GM03348 (cell line): ENCODE measurements at regions not wholly inside any gene's neighbourhood (a gene's known extent, or its start where the extent isn't known, plus 50 kb on each side); places are given as distances from the start of the nearest gene placed in this dataset.
"Not testable (repeated sequence)": the region's sequence is repeated elsewhere in the genome, so short reads cannot be mapped to it uniquely, and the experiment has no call there.

Source experiments
- DNase-seq: peaks from one replicate; pipeline ENCODE4 v3.0.0; 2012; ENCODE audit warnings: low spot score

DNA sequence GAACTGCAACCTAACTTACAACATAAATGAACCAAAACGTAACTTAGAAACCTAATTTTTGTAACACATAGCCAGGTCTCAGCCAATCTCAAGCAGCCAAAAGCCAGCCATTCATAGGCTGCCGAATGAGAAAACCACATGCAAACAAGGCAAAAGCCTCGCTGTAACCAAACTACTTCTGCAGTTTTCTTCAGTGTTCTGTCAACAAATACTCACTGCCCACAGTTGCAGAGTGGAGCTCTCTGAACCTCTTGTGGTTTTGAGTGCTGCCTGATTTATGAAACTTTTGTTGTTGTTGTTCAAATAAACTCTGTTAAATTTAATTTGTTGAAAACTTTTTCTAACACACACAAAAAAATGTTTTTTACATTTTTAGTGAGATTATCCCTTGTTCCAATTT is 251.2 kb downstream of the PAPSS1 start:
- no peak for DNase-seq

DNA sequence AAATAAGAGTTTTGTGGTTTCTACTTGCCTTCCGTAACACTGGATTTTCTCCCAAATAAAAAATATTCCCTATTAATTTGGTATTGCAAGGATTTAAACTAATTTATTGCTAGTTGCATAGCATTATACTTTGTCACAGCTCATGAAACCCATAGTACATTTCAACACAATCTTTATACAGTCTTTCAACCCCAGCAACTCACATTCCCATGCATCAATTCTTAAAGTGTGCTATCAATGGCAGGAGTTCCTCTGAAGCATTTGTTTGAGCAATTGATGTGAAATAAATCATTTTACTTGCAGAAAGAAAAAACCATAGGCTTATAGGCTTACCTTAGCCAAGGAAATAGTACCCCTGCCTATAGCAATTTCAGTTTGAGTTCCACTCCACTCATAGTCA is 251.9 kb downstream of the PAPSS1 start:
- DNase-seq = no peak

DNA sequence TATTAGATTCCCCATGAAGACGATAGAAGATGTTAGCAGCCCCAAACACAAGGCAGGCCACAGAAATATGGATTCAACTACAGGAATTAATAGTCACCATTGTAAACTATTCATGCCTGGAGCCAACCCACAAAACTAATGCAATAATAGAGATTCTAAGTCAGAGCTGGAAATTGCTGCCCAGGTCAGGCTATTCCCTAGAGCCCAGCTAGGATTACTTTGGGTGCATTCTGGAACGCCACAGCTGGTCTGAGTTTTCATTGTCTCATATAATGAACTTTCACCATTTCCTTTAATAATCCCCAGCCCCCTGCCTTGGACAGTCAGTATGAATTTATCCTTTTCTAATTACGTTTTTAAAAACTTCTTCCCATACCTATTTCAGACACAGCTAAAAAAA is 252.6 kb downstream of the PAPSS1 start:
- DNase-seq = no peak

DNA sequence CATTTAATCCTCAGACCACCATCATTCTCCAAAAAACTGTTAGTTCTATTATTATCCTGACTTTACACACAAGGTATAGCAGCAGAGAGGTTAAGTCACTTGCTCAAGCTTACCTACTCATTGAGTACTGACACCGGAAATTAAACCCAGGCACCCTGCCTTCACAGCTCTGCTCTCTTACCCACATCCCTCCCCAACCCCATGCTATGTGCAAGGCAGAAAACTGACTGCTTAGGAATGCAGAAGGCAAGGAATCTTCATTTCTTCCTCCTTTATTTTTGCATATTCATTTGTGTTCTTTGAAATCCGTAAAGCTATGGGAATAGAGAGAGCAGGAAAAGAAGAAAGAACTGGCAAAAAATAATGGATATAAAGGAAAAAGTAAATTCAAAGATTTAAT is 261.8 kb downstream of the PAPSS1 start:
- DNase-seq = no peak

DNA sequence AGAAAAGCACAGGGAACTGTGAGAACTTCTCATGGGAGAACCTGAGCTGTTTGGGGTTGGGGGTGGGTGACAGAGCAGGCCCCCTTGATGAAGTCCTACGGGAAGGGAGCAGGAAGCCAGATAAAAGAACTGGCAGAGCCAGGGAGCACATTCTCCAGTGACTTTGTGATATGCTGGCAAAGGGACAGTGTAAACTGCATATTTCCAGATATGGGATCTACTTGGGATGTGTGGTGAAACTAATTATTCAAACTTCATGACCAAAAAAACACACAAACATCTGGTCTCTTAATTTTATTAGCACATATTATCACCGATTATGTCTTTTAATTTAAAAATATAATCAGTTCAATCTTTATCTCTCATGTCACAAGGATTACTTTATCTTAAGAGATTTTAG is 266.0 kb downstream of the PAPSS1 start:
- DNase-seq = no peak

DNA sequence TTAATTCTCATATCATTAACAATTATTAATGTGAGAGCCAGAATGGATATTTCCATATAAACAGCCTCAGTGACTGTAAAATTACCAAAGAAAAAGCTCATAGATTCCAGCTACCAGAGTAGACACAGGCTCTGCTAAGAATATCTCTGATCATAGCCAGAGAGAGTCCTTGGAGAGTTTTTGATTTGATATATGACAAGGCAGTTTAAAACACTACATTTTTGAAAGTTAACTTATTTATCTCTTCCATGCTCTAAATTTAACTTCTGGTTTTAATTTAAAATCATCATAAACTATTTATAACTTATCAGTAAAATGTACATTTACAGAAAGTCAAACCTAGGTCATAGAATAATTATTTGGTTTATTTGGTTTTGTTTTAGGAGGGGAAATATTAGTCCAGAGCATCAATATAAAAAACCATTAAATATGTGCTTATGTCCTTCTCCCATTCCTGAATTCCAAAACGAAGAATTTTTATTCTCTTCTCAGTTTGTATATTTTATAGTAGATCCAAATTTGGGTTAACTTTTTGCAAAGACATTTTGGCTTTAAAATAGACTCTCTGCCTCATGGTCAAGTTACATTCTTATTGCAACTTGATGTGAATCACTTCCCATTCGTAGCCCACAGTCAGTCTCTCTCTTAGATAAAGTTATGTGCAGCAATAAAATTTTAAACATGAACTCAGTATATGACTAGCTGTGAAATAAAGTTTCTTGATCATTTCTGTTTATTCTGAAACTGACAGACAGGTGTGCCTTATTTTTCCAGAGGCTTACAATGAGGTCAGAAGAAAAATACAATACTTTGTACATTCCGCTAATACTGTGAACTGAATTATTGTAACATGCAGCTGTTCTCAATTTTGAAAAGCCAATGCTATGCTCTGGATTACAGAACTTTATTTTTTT is 267.1 kb downstream of the PAPSS1 start:
- peak; percentile 19 for DNase-seq

DNA sequence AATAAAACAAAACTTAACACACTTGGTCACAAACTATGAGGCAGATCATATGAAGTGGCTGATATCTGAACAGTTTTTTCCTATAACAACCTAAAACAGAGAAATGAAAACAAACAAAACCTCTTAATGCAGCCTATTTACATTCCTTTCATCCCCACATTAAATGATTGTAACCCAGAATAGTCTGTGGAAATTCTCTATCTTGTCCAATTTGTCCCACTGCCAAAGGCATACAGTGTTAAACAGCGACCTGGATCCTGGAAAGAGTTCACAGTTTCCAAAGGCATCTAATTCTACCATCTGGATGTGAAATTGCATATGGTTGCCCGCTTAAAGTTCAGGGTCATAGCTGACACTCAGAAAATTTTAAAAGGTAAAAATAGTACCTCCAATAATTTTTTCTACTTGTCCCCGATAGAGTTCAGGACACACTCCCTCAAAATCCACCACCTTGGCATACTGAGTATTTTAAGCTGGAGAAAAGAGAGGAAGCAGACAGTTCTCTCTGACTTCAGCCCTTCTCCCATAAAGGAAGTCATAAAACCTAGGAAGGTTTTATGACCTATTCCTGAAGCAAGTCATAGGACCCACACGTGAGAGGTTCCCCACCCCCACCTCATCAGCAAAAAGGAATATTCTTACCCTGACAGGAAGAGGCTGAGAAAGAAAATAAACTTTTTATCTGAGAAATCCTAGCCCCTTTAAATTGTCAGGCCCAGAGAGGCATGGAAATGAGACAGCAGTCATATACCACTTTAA is 270.2 kb downstream of the PAPSS1 start:
- DNase-seq = no peak

DNA sequence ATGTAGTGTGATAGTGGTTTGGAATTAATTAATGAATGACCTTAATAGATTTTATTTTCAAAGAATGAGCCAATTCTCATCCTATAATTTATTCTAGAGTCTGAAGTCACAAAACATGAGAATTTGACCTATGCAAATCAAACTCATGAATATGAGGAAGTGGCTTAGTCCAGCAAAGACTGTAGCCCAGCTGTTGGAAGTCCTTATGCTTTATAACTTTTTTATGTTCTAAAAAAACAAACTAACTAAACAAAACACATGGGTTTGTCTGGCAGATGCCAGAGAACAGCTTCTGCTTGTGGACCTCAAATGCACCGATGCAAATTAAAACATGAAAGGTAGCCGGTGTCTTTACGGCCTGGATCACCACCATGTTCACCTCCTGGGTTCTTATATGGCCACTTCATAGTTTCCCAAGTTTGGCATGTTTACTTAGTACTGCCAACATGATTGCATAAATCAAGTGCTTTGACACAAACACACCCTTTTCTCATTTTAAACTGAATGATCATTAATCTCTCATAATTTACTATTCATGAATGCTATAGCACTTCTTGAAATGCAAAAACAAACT is 277.4 kb downstream of the PAPSS1 start:
- no peak for DNase-seq

DNA sequence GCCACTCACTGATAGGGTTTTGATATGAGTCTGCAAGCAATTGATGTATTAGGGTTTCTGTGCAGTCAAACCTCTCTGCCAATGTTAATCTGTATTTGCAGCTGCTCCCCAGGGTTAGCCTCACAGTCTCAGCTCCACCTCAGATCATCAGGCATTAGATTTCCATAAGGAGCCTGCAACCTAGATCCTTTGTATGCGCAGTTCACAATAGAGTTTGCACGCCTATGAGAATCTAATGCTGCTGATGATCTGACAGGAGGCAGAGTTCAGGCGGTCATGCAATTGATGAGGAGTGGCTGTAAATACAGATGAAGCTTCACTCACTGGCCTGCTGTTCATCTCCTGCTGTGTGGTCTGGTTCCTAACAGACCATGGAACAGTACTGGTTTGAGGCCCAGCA is 280.6 kb downstream of the PAPSS1 start:
- no peak for DNase-seq

DNA sequence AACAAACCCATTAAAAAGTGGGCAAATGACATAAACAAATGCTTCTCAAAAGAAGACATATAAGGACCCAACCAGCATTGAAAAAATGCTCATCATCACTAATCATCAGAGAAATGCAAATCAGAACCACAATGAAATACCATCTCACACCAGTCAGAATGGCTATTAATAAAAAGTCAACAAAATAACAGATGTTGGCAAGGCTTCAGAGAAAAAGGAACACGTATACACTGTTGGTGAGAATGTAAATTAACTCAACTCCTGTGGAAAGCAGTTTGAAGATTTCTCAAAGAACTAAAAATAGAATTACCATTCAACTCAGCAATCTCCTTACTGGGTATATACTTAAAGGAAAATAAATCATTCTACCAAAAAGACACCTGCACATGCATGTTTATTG is 283.6 kb downstream of the PAPSS1 start:
- not testable (repeated sequence) for DNase-seq

DNA sequence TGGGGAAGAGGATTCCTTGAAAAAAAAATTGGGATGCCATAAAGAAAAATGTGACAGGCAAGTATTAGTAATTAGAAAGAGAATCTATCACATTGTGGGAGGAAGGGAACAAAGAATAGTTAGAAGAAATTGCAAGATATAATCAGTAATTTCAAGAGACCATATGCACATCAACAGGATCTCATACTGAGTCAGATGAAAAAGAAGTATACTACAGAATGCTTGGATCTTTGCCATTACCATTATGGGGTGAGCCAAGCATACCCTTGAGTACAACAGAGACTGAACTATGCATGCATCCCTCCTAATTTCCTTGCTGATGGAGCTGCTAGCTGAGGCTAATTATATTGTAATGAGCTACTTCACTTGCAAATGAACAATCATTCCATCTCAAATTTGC is 287.6 kb downstream of the PAPSS1 start:
- DNase-seq = no peak

DNA sequence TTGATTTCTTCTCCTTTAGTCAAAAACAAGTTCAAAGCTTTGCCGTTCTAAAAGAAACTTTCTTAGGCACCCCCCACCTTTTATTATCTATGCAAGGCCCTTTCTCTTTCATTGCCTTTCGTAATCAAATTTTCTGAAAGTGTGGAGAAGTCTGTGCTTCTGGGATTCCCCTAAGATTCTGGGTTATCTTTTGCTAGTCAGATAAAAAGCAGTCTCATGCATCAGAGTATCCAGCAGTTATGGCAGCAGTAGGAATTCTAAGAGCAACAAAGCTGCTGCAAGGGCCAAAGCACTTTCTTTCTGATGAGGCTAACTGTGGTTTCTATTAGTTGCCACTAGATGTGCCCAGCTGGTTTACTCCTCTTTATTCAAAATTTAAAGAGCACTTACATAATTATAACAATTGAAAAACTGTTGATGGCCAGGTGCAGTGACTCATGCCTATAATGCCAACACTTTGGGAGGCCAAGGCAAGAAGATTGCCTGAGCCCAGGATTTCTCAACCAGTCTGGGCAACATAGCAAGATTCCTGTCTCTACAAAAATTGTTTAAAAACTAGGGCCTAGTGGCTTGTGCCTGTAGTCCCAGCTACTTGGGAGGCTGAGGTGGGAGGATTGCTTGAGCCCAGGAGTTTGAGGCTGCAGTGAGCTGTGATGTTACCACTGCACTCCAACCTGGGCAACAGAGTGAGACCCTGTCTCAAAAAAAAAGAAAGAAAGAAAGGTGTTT is 296.2 kb downstream of the PAPSS1 start:
- DNase-seq = no peak

DNA sequence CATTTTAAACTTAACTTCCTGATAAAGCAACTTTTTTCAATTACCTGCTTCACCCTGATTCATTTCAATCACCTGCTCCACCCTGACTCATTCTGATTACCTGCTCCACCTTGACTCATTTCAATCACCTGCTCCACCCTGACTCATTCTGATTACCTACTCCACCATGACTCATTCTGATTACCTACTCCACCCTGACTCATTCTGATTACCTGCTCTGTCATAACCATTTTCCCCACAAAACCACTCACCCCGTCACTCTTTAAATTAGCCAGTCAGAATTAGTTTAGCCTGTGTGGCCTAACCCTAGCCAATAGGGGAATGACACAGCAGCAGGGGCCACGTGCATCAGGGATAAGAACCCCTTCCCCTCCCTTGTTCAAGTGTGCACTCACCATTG is 300.5 kb downstream of the PAPSS1 start:
- not testable (repeated sequence) for DNase-seq

DNA sequence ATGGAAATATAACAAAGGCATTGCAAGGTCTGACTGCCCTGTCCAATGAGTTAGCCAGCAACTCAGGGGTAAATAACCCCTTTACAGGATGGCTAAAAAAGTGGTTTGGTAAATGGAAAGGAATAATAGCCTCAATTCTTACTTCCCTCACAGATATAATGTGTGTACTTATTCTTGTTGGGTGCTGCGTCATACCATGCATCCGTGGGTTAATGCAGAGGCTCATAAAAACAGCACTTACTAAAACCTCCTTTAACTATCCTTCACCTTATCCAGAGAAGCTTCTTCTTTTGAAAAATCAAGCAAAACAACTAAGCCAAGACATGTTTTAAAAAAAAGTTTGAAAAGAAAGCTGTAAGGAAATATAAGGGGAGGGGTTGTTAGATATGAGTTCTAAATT is 301.0 kb downstream of the PAPSS1 start:
- no peak for DNase-seq

DNA sequence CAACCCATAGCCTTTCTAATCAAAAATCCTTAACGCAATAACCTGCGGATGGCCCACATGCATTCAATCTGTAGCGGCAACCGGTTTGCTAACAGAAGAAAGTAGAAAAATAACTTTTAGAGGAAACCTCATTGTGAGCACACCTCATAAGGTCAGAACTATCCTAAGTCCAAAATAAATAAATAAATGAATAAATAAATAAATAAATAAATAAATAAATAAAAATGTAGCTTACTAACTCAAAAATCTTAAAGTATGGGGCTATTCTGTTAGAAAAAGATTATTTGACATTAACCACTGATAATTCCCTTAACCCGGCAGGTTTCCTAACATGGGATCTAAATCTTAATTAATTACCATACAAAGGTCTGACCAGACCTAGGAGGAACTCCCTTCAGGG is 304.5 kb downstream of the PAPSS1 start:
- DNase-seq = not testable (repeated sequence)

DNA sequence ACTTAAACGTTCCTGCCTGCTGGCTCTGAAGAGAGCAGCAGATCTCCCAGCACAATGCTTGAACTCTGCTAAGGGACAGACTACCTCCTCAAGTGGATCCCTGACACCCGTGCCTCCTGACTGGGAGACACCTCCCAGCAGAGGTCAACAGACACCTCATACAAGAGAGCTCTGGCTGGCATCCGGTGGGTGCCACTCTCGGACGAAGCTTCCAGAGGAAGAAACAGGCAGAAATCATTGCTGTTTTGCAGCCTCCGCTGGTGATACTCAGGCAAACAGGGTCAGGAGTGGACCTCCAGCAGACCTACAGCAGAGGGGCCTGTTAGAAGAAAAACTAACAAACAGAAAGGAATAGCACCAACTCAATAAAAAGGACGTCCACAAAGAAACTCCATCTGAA is 310.2 kb downstream of the PAPSS1 start:
- DNase-seq = not testable (repeated sequence)

DNA sequence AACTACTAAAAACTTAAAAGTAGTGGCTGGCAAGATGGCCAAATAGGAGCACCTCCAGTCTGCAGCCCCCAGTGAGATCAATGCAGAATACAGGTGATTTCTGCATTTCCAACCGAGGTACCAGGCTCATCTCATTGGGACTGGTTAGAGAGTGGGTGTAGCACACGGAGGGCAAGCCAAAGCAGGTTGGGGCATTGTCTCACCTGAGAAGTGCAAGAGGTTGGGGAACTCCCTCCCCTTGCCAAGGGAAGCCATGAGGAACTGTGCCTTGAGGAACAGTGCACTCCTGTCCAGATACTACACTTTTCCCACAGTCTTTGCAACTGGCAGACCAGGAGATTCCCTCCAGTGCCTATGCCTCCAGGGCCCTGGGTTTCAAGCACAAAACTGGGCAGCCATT is 311.1 kb downstream of the PAPSS1 start:
- DNase-seq = no peak

DNA sequence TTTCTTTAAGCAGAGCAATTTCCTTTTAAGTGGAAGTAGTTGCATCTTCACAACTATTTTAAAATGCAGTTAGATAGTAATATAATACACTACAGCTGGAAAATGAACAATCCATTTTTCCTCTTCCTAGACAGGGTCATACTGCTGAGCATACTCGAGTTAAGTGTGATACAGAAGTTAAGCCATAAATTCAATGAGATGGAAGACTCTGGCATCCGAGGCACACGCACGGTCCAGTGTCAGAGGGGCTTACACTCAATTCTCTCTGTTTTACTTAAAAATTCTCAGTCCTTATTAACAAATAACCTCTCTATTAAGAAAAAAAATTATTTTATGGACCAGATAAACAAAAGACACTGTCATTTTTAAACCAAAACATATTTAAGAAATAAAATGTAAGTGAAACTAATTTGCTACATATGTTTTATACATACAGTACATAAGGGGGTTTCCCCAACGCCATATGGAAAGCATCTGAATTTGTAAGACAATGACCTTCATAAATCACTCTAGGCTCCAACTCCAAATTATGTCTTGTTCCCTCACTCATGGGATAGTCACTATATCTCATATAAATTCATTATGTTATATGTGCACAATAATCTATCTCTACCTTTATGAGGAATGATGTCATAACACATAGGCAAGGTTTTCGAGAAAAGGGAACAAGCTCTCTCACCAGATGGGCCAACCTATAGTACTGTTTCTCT is 315.3 kb downstream of the PAPSS1 start:
- no peak for DNase-seq

DNA sequence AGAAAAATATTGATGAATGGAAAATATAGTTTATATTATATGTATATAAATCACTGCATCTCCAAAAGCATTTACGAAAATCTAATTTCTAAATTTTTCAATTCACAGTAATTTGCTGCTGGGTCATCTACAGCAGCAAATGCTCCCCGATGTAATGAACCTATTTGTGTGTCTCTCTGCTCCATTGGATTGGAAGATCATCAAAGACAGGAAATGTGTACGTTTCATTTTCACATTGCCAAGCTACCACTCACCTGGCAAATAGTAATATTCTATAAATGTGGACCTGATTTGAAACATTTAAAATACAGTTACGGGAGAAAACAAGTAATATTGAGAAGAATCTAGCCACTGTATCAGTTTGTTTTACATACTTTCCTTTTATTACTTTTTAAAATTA is 317.7 kb downstream of the PAPSS1 start:
- no peak for DNase-seq

DNA sequence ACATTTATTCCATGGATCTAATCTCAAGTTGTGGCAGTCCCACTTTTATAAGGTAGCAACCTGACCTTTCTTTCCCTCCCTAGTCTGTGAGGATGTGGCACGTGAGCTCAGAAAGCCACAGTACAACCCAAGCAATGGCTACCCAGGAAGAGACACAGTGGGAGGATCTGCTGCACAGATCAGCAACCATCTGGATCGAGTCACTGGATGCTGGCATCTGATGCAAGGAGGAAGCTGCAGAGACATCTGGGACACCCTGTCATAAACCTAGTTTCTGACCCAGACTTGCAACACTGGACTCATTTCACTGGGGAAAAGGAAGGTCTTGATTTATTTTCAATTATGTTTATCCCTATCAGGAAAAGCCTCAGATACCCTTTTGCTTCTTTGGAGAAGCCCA is 327.1 kb downstream of the PAPSS1 start:
- peak; percentile 65 for DNase-seq

DNA sequence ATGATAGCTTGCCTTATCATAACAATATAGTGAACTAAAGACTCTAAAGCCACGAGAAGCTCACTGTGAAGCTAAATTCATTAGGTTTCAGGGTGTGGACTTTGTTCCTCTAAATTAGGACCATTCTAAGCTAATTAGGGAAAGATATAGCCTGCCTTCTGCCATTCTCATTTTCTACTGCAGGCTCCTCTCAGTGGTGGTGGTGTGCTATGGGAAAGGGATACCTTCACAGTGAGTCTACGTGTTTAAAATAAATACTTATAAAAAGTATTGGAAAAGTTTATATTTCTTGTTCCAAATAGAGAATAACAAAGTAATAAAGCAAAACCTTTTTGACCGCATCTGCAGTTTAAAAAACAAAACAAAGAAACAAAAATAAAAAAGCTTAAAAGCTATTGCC is 327.7 kb downstream of the PAPSS1 start:
- DNase-seq = no peak

DNA sequence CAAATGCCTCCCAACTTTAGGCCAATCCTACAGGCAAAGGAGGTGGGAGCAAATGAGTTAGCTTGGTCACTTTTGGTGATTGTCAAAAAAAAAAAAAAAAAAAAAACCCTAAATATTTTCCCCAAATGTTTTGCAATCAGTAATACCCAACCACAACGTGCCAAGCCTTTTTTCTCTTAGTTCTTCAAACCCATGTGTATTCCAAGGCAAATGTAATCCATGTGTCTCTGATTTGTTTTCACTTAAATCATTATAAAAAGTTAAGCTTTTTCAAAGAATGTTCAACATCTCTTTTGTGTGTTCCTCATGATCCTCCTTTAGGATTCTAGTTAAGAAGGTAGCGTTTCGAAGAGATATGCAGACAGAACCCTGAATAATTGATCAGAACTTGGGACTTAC is 328.4 kb downstream of the PAPSS1 start:
- peak; percentile 36 for DNase-seq
